H9 (cell line): ENCODE measurements at regions not wholly inside any gene's neighbourhood (a gene's known extent, or its start where the extent isn't known, plus 50 kb on each side); places are given as distances from the start of the nearest gene placed in this dataset.

Experiments used
- DNase-seq: peaks from one replicate; pipeline ENCODE4 v3.0.0-alpha.2; 2017
- H2AFZ ChIP-seq: one replicate; pipeline ENCODE4 v1.6.1; 2013; ENCODE audit warnings: mild to moderate bottlenecking, low read length, control low read depth, moderate library complexity
- H2AK5ac ChIP-seq: 2 replicates; pipeline ENCODE4 v1.6.1; 2013; ENCODE audit warnings: low read length, control low read depth, mixed read lengths; ENCODE audit not compliant: insufficient read length
- H2BK120ac ChIP-seq: one replicate; pipeline ENCODE4 v1.6.1; 2013; ENCODE audit warnings: low read depth, mild to moderate bottlenecking, low read length, control low read depth, inconsistent platforms; ENCODE audit not compliant: poor library complexity, severe bottlenecking
- H2BK12ac ChIP-seq: 2 replicates; pipeline ENCODE4 v1.6.1; 2013; ENCODE audit warnings: low read length, control low read depth, mixed read lengths, low read depth; ENCODE audit not compliant: insufficient read length
- H2BK15ac ChIP-seq: 2 replicates; pipeline ENCODE4 v1.6.1; 2013; ENCODE audit warnings: low read depth, low read length, control low read depth
- H2BK20ac ChIP-seq: one replicate; pipeline ENCODE4 v1.6.1; 2013; ENCODE audit warnings: low read depth, mild to moderate bottlenecking, low read length, control low read depth, inconsistent platforms; ENCODE audit not compliant: poor library complexity, severe bottlenecking
- H2BK5ac ChIP-seq: 2 replicates; pipeline ENCODE4 v1.6.1; 2013; ENCODE audit warnings: low read length, control low read depth, mixed read lengths; ENCODE audit not compliant: insufficient read length
- H3K14ac ChIP-seq: 2 replicates; pipeline ENCODE4 v1.6.1; 2013; ENCODE audit warnings: low read length, control low read depth; ENCODE audit not compliant: insufficient read depth
- H3K18ac ChIP-seq: 2 replicates; pipeline ENCODE4 v1.6.1; 2013; ENCODE audit warnings: low read depth, mild to moderate bottlenecking, mixed read lengths, low read length, control low read depth; ENCODE audit not compliant: insufficient read length
- H3K23ac ChIP-seq: 2 replicates; pipeline ENCODE4 v1.6.1; 2013; ENCODE audit warnings: low read length, control low read depth, mixed read lengths, low read depth; ENCODE audit not compliant: insufficient read length
- H3K23me2 ChIP-seq: 2 replicates; pipeline ENCODE4 v1.6.1; 2013; ENCODE audit warnings: low read depth, mild to moderate bottlenecking, mixed read lengths, low read length, control low read depth; ENCODE audit not compliant: insufficient read length, poor library complexity, severe bottlenecking
- H3K27ac ChIP-seq: 2 replicates; pipeline ENCODE4 v1.5.1; 2013; ENCODE audit warnings: low read length, control low read depth, mixed read lengths, low read depth; ENCODE audit not compliant: insufficient read length
- H3K27me3 ChIP-seq: 2 replicates; pipeline ENCODE4 v1.6.1; 2013; ENCODE audit warnings: low read length, control low read depth, inconsistent platforms; ENCODE audit not compliant: insufficient read depth
- H3K4ac ChIP-seq: 2 replicates; pipeline ENCODE4 v1.6.1; 2013; ENCODE audit warnings: low read depth, mild to moderate bottlenecking, control low read depth, inconsistent platforms, low read length, moderate library complexity
- H3K4me1 ChIP-seq: 2 replicates; pipeline ENCODE4 v1.6.1; 2013; ENCODE audit warnings: low read length, control low read depth, inconsistent platforms; ENCODE audit not compliant: insufficient read depth
- H3K4me2 ChIP-seq: 2 replicates; pipeline ENCODE4 v1.6.1; 2013; ENCODE audit warnings: low read length, control low read depth, mixed read lengths; ENCODE audit not compliant: insufficient read length, insufficient read depth
- H3K56ac ChIP-seq: 2 replicates; pipeline ENCODE4 v1.6.1; 2013; ENCODE audit warnings: low read depth, mild to moderate bottlenecking, mixed read lengths, low read length, control low read depth; ENCODE audit not compliant: insufficient read length
- H3K79me1 ChIP-seq: 2 replicates; pipeline ENCODE4 v1.6.1; 2013; ENCODE audit warnings: low read depth, mild to moderate bottlenecking, moderate library complexity, low read length, control low read depth, inconsistent platforms; ENCODE audit not compliant: insufficient read depth, poor library complexity, severe bottlenecking
- H3K79me2 ChIP-seq: 2 replicates; pipeline ENCODE4 v1.6.1; 2013; ENCODE audit warnings: low read length, control low read depth, inconsistent platforms; ENCODE audit not compliant: insufficient read depth
- H3K9ac ChIP-seq: 2 replicates; pipeline ENCODE4 v1.6.1; 2013; ENCODE audit warnings: low read length, control low read depth, mixed read lengths; ENCODE audit not compliant: insufficient read length; ENCODE audit errors: extremely low read depth
- H3K9me3 ChIP-seq: one replicate; pipeline ENCODE4 v1.6.1; 2013; ENCODE audit warnings: low read depth, low read length, inconsistent platforms; ENCODE audit not compliant: control insufficient read depth
- H3T11ph ChIP-seq: one replicate; pipeline ENCODE4 v1.6.1; 2013; ENCODE audit warnings: mild to moderate bottlenecking, low read length, control low read depth, inconsistent platforms
- H4K20me1 ChIP-seq: one replicate; pipeline ENCODE4 v1.6.1; 2013; ENCODE audit not compliant: control insufficient read depth, insufficient read length, insufficient read depth
- H4K5ac ChIP-seq: 2 replicates; pipeline ENCODE4 v1.6.1; 2013; ENCODE audit warnings: low read depth, mild to moderate bottlenecking, mixed read lengths, low read length, control low read depth; ENCODE audit not compliant: insufficient read length
- H4K8ac ChIP-seq: replicated peaks from 2 replicates; pipeline ENCODE4 v1.6.1; 2013; ENCODE audit warnings: low read length, control low read depth, mixed read lengths, low read depth; ENCODE audit not compliant: insufficient read length
- H4K91ac ChIP-seq: 2 replicates; pipeline ENCODE4 v1.6.1; 2013; ENCODE audit warnings: low read depth, mild to moderate bottlenecking, moderate library complexity, mixed read lengths, low read length, control low read depth; ENCODE audit not compliant: insufficient read length
- H3K27ac Mint-ChIP-seq, 3 experiments: 2 replicates in 2 of 3; 3 replicates in 1 of 3; pipeline ENCODE4 v1.8.0; 2020 to 2021; ENCODE audit warnings: mixed read lengths in 3 of 3, mild to moderate bottlenecking in 1 of 3, moderate library complexity in 1 of 3
- H3K27me3 Mint-ChIP-seq: 2 replicates; pipeline ENCODE4 v1.8.0; 2021; ENCODE audit warnings: low read depth, mild to moderate bottlenecking, moderate library complexity, mixed read lengths
- H3K36me3 Mint-ChIP-seq, 3 experiments: 2 replicates in 2 of 3; 3 replicates in 1 of 3; pipeline ENCODE4 v1.8.0; 2020 to 2021; ENCODE audit warnings: low read depth in 3 of 3, mixed read lengths in 3 of 3; ENCODE audit not compliant: insufficient read depth in 1 of 3
- H3K4me1 Mint-ChIP-seq, 2 experiments: 2 replicates each; pipeline ENCODE4 v1.8.0; 2020; ENCODE audit warnings: mixed read lengths in 2 of 2
- H3K4me3 Mint-ChIP-seq, 2 experiments: 2 replicates in 1 of 2; 3 replicates in 1 of 2; pipeline ENCODE4 v1.8.0; 2020 to 2021; ENCODE audit warnings: mild to moderate bottlenecking in 2 of 2, mixed read lengths in 2 of 2, moderate library complexity in 1 of 2
- H3K9me3 Mint-ChIP-seq, 2 experiments: 2 replicates in 1 of 2; 3 replicates in 1 of 2; pipeline ENCODE4 v1.8.0; 2020; ENCODE audit warnings: mild to moderate bottlenecking in 2 of 2, mixed read lengths in 2 of 2, moderate library complexity in 1 of 2
- CTCF ChIP-seq: fragments of 200-600 bp; sonication (generic); conservative IDR thresholded peaks from 3 replicates; pipeline ENCODE4 v1.8.0; 2021; ENCODE audit warnings: antibody characterized with exemption, mild to moderate bottlenecking
- WGBS: extraction: QIAGEN DNeasy Blood & Tissue Kit; methylation state at CpG from one replicate; pipeline ENCODE4 v1.1.7; 2013; ENCODE audit warnings: missing lambda C conversion rate, low lambda C conversion rate, mixed read lengths; ENCODE audit not compliant: insufficient read length; ENCODE audit errors: extremely low coverage; 5-methylcytosine and 5-hydroxymethylcytosine counted together

GRCh38 chr7:52723606-52724005 lies 311.8 kb upstream of the POM121L12 start:
- Histone ChIP-seq H2BK12ac (no peak overlapping the region), H3K27ac (no peak overlapping the region), H4K20me1 (no peaks in the 10 kb centered on the region), H3K27me3 (no peaks in the 10 kb centered on the region), H2BK5ac (no peak overlapping the region), H3K4me2 (no peak overlapping the region), H2AK5ac (no peak overlapping the region), H4K8ac (no peak overlapping the region), H4K5ac (no peak overlapping the region), H3K56ac (no peak overlapping the region), H2AFZ (no peak overlapping the region), H3K79me1 (no peaks in the 10 kb centered on the region), H3K14ac (no peak overlapping the region), H4K91ac (no peak overlapping the region), H3T11ph (no peak overlapping the region), H3K79me2 (no peaks in the 10 kb centered on the region), H2BK15ac (no peak overlapping the region), H2BK20ac (no peak overlapping the region), H2BK120ac (no peak overlapping the region), H3K23ac (no peak overlapping the region), H3K9me3 (no peaks in the 10 kb centered on the region), H3K4ac (no peak overlapping the region), H3K23me2 (no peaks in the 10 kb centered on the region), H3K9ac (no peak overlapping the region), H3K18ac (no peak overlapping the region), H3K4me1 (no peaks in the 10 kb centered on the region)
- no CpG with 5 or more reads among the region's 5 CpGs for WGBS
- Mint-ChIP-seq H3K27me3 (no peaks in the 10 kb centered on the region), H3K4me3 (no peak overlapping the region), H3K4me1 (no peaks in the 10 kb centered on the region), H3K36me3 (no peaks in the 10 kb centered on the region), H3K27ac (no peak overlapping the region), H3K9me3 (no peaks in the 10 kb centered on the region; a peak in 1 of 5 replicates)
- no peak for TF ChIP-seq CTCF
- no peak for DNase-seq
